ENCODE measurements at regions not wholly inside any gene's neighbourhood (a gene's known extent, or its start where the extent isn't known, plus 50 kb on each side); places are given as distances from the start of the nearest gene placed in this dataset.

GRCh38 chr7:47690902-47691558 lies 109.1 kb upstream of the TNS3 start:
- no peak for DNase-seq

- no peak for DNase-seq
Measured at GRCh38 chr7:47689558-47689957, 107.6 kb upstream of the TNS3 start.

- DNase-seq = no peak
Measured at GRCh38 chr7:47688311-47689100, 106.6 kb upstream of the TNS3 start.

- DNase-seq = no peak
Measured at GRCh38 chr7:47685712-47686376, 103.9 kb upstream of the TNS3 start.

- DNase-seq = no peak
Measured at GRCh38 chr7:47685151-47685550, 103.2 kb upstream of the TNS3 start.

GRCh38 chr7:47684728-47685127 lies 102.8 kb upstream of the TNS3 start:
- DNase-seq = no peak

GRCh38 chr7:47683485-47683898 lies 101.6 kb upstream of the TNS3 start:
- DNase-seq = no peak

GRCh38 chr7:47682874-47683273 lies 101.0 kb upstream of the TNS3 start:
- no peak for DNase-seq

GRCh38 chr7:47681249-47681810 lies 99.4 kb upstream of the TNS3 start:
- DNase-seq = no peak

GRCh38 chr7:47678641-47679380 lies 96.9 kb upstream of the TNS3 start:
- DNase-seq = no peak

- DNase-seq = no peak
Measured at GRCh38 chr7:47677664-47678063, 95.8 kb upstream of the TNS3 start.

- DNase-seq = no peak
Measured at GRCh38 chr7:47677093-47677492, 95.2 kb upstream of the TNS3 start.

- DNase-seq = peak in 1 of 3 experiments; percentile 35
Measured at GRCh38 chr7:47672977-47673381, 91.1 kb upstream of the TNS3 start.

GRCh38 chr7:47672271-47672791 lies 90.4 kb upstream of the TNS3 start:
- no peak for DNase-seq

GRCh38 chr7:47671358-47671757 lies 89.4 kb upstream of the TNS3 start:
- no peak for DNase-seq

- DNase-seq = no peak
Measured at GRCh38 chr7:47670729-47671128, 88.8 kb upstream of the TNS3 start.

- no peak for DNase-seq
Measured at GRCh38 chr7:47669901-47670384, 88.0 kb upstream of the TNS3 start.

GRCh38 chr7:47669178-47669891 lies 87.4 kb upstream of the TNS3 start:
- no peak for DNase-seq

- no peak for DNase-seq
Measured at GRCh38 chr7:47666164-47666862, 84.4 kb upstream of the TNS3 start.

GRCh38 chr7:47664650-47665195 lies 82.8 kb upstream of the TNS3 start:
- DNase-seq = no peak

GRCh38 chr7:47663851-47664250 lies 81.9 kb upstream of the TNS3 start:
- DNase-seq = no peak

Data from NCI-H1417 (cell line).